Activated naive CD8-positive, alpha-beta T cell treated with anti-CD3 and anti-CD28 coated beads, Interleukin-2, amount 10 ng/mL, durations not matched to agents 7 days and 5 days (primary cell): ENCODE measurements at regions not wholly inside any gene's neighbourhood (a gene's known extent, or its start where the extent isn't known, plus 50 kb on each side); places are given as distances from the start of the nearest gene placed in this dataset.

Experiments
- ATAC-seq: fragments of 150-1000 bp; cut with Tn5 transposase; one replicate; pipeline ENCODE4 v1.10.0; 2021; ENCODE audit warnings: low read depth, moderate library complexity
- POLR2A ChIA-PET: fragments of 350-600 bp; sonication (Branson Sonifier 250); formaldehyde crosslinking; loops from one replicate; lab custom pipeline; 2021; ENCODE audit warnings: antibody characterized with exemption; lab: Charles Lee
- DNase-seq: peaks from one replicate; pipeline ENCODE4 v3.0.0; 2021
- H3K27ac Mint-ChIP-seq: one replicate; pipeline ENCODE4 v1.8.0; 2022; ENCODE audit warnings: mild to moderate bottlenecking, mixed read lengths
- H3K27me3 Mint-ChIP-seq: one replicate; pipeline ENCODE4 v1.8.0; 2022; ENCODE audit warnings: mild to moderate bottlenecking, moderate library complexity, mixed read lengths
- H3K36me3 Mint-ChIP-seq: one replicate; pipeline ENCODE4 v1.8.0; 2021; ENCODE audit warnings: mild to moderate bottlenecking, mixed read lengths
- H3K4me1 Mint-ChIP-seq: one replicate; pipeline ENCODE4 v1.8.0; 2021; ENCODE audit warnings: mixed read lengths
- H3K4me3 Mint-ChIP-seq: one replicate; pipeline ENCODE4 v1.8.0; 2022; ENCODE audit warnings: mild to moderate bottlenecking, moderate library complexity, mixed read lengths
- H3K9me3 Mint-ChIP-seq: one replicate; pipeline ENCODE4 v1.8.0; 2021; ENCODE audit warnings: mixed read lengths

GRCh38 chr9:14529629-14530028, 163.6 kb downstream of the ZDHHC21 start:
- Mint-ChIP-seq H3K4me1 (no peaks in the 10 kb centered on the region), H3K36me3 (no peaks in the 10 kb centered on the region), H3K27ac (no peak overlapping the region), H3K27me3 (peaks cover 24% of the 10 kb centered on the region), H3K9me3 (no peaks in the 10 kb centered on the region), H3K4me3 (no peak overlapping the region)
- no peak for DNase-seq
- POLR2A ChIA-PET = no interaction called here
- no peak for ATAC-seq

- DNase-seq (no peak), ATAC-seq (no peak)
- Mint-ChIP-seq H3K27me3 (peaks cover 24% of the 10 kb centered on the region), H3K4me3 (no peak overlapping the region), H3K4me1 (no peaks in the 10 kb centered on the region), H3K9me3 (no peaks in the 10 kb centered on the region), H3K36me3 (no peaks in the 10 kb centered on the region), H3K27ac (no peak overlapping the region)
- POLR2A ChIA-PET = no interaction called here
Measured at GRCh38 chr9:14529054-14529453, 164.2 kb downstream of the ZDHHC21 start.

GRCh38 chr9:14526504-14526903, 166.7 kb downstream of the ZDHHC21 start:
- DNase-seq = no peak
- POLR2A ChIA-PET = no interaction called here
- Mint-ChIP-seq H3K4me1 (no peaks in the 10 kb centered on the region), H3K4me3 (no peak overlapping the region), H3K27me3 (peaks cover 23% of the 10 kb centered on the region), H3K27ac (no peak overlapping the region), H3K36me3 (no peaks in the 10 kb centered on the region), H3K9me3 (no peaks in the 10 kb centered on the region)
- ATAC-seq = no peak

- Mint-ChIP-seq H3K27ac (no peak overlapping the region), H3K4me1 (no peaks in the 10 kb centered on the region), H3K4me3 (no peak overlapping the region), H3K9me3 (no peaks in the 10 kb centered on the region), H3K36me3 (no peaks in the 10 kb centered on the region), H3K27me3 (peaks cover 23% of the 10 kb centered on the region)
- DNase-seq (no peak), ATAC-seq (no peak)
- POLR2A ChIA-PET = no interaction called here
Measured at GRCh38 chr9:14525856-14526255, 167.4 kb downstream of the ZDHHC21 start.

- H3K9me3 Mint-ChIP-seq = no peaks in the 10 kb centered on the region
- H3K36me3 Mint-ChIP-seq = no peaks in the 10 kb centered on the region
- DNase-seq (no peak), ATAC-seq (no peak)
- no peak overlapping the region for H3K4me3 Mint-ChIP-seq
- peaks cover 17% of the 10 kb centered on the region for H3K27me3 Mint-ChIP-seq
- no peaks in the 10 kb centered on the region for H3K4me1 Mint-ChIP-seq
- POLR2A ChIA-PET = no interaction called here
- H3K27ac Mint-ChIP-seq = no peak overlapping the region
Measured at GRCh38 chr9:14524873-14525515, 168.2 kb downstream of the ZDHHC21 start.

GRCh38 chr9:14523545-14523944, 169.7 kb downstream of the ZDHHC21 start:
- Mint-ChIP-seq H3K4me3 (no peak overlapping the region), H3K27me3 (peaks cover 10% of the 10 kb centered on the region), H3K36me3 (no peaks in the 10 kb centered on the region), H3K9me3 (no peaks in the 10 kb centered on the region), H3K27ac (no peak overlapping the region), H3K4me1 (no peaks in the 10 kb centered on the region)
- DNase-seq = no peak
- no peak for ATAC-seq
- POLR2A ChIA-PET = no interaction called here

- H3K4me3 Mint-ChIP-seq = no peak overlapping the region
- POLR2A ChIA-PET = no interaction called here
- no peak for DNase-seq
Measured at GRCh38 chr9:14522627-14523379, 170.4 kb downstream of the ZDHHC21 start.

GRCh38 chr9:14520341-14520740, 172.9 kb downstream of the ZDHHC21 start:
- Mint-ChIP-seq H3K4me1 (no peaks in the 10 kb centered on the region), H3K27me3 (peaks cover 1% of the 10 kb centered on the region), H3K36me3 (no peaks in the 10 kb centered on the region), H3K9me3 (no peaks in the 10 kb centered on the region), H3K27ac (no peak overlapping the region), H3K4me3 (no peak overlapping the region)
- POLR2A ChIA-PET = no interaction called here
- DNase-seq (no peak), ATAC-seq (no peak)

More at GRCh38 chr9:14522627-14523379, 170.4 kb downstream of the ZDHHC21 start:
- no peak for ATAC-seq
- H3K4me1 Mint-ChIP-seq = no peaks in the 10 kb centered on the region
- H3K27ac Mint-ChIP-seq = no peak overlapping the region
- no peaks in the 10 kb centered on the region for H3K36me3 Mint-ChIP-seq
- H3K9me3 Mint-ChIP-seq = no peaks in the 10 kb centered on the region
- H3K27me3 Mint-ChIP-seq = peaks cover 10% of the 10 kb centered on the region

- Mint-ChIP-seq H3K36me3 (no peaks in the 10 kb centered on the region), H3K27ac (no peak overlapping the region), H3K9me3 (no peaks in the 10 kb centered on the region), H3K4me1 (no peaks in the 10 kb centered on the region), H3K27me3 (no peaks in the 10 kb centered on the region), H3K4me3 (no peak overlapping the region)
- no peak for ATAC-seq
- no peak for DNase-seq
- POLR2A ChIA-PET = no interaction called here
Measured at GRCh38 chr9:14517154-14517906, 175.9 kb downstream of the ZDHHC21 start.

- DNase-seq (no peak), ATAC-seq (no peak)
- no peaks in the 10 kb centered on the region for H3K4me1 Mint-ChIP-seq
- H3K36me3 Mint-ChIP-seq = no peaks in the 10 kb centered on the region
- POLR2A ChIA-PET = no interaction called here
- H3K27me3 Mint-ChIP-seq = no peaks in the 10 kb centered on the region
- no peak overlapping the region for H3K27ac Mint-ChIP-seq
- H3K4me3 Mint-ChIP-seq = no peak overlapping the region
- H3K9me3 Mint-ChIP-seq = no peaks in the 10 kb centered on the region
Measured at GRCh38 chr9:14516656-14517055, 176.6 kb downstream of the ZDHHC21 start.

- Mint-ChIP-seq H3K36me3 (no peaks in the 10 kb centered on the region), H3K4me3 (no peak overlapping the region)
Measured at GRCh38 chr9:14515571-14516198, 177.5 kb downstream of the ZDHHC21 start.

GRCh38 chr9:14515049-14515448, 178.2 kb downstream of the ZDHHC21 start:
- DNase-seq (no peak), ATAC-seq (no peak)
- no peaks in the 10 kb centered on the region for H3K4me1 Mint-ChIP-seq
- H3K27ac Mint-ChIP-seq = no peak overlapping the region
- POLR2A ChIA-PET = no interaction called here
- H3K27me3 Mint-ChIP-seq = no peaks in the 10 kb centered on the region
- no peaks in the 10 kb centered on the region for H3K9me3 Mint-ChIP-seq
- H3K4me3 Mint-ChIP-seq = no peak overlapping the region
- H3K36me3 Mint-ChIP-seq = no peaks in the 10 kb centered on the region

More at GRCh38 chr9:14515571-14516198, 177.5 kb downstream of the ZDHHC21 start:
- ATAC-seq (no peak), DNase-seq (no peak)
- Mint-ChIP-seq H3K27ac (no peak overlapping the region), H3K9me3 (no peaks in the 10 kb centered on the region), H3K27me3 (no peaks in the 10 kb centered on the region), H3K4me1 (no peaks in the 10 kb centered on the region)
- POLR2A ChIA-PET = no interaction called here

- ATAC-seq (no peak), DNase-seq (no peak)
- Mint-ChIP-seq H3K9me3 (no peaks in the 10 kb centered on the region), H3K4me3 (no peak overlapping the region), H3K4me1 (no peaks in the 10 kb centered on the region), H3K27ac (no peak overlapping the region), H3K27me3 (peaks cover 5% of the 10 kb centered on the region), H3K36me3 (no peaks in the 10 kb centered on the region)
- POLR2A ChIA-PET = no interaction called here
Measured at GRCh38 chr9:14512942-14513341, 180.3 kb downstream of the ZDHHC21 start.
